Left lung (tissue), 4 donors: ENCODE measurements at regions not wholly inside any gene's neighbourhood (a gene's known extent, or its start where the extent isn't known, plus 50 kb on each side); places are given as distances from the start of the nearest gene placed in this dataset.

Source experiments
- ATAC-seq: fragments of 200-7000 bp; cut with Tn5 transposase; one replicate; pipeline ENCODE4 v1.9.1; 2020; ENCODE audit warnings: moderate library complexity
- DNase-seq, 4 donors: peaks; one replicate each; pipeline ENCODE4 v3.0.0-alpha.2; 2013 to 2020
- H3K27ac ChIP-seq, 2 donors: fragments of 200-600 bp; sonication (generic) in 1 of 2; one replicate each; pipeline versions ENCODE4 v1.5.0 to v1.8.0; 2020 to 2021
- H3K27me3 ChIP-seq, 2 donors: fragments of 200-600 bp; sonication (generic) in 1 of 2; one replicate each; pipeline versions ENCODE4 v1.5.0 to v1.8.0; 2020 to 2021
- H3K36me3 ChIP-seq, 2 donors: fragments of 200-600 bp; sonication (generic) in 1 of 2; one replicate each; pipeline versions ENCODE4 v1.5.0 to v1.8.0; 2020 to 2021
- H3K4me1 ChIP-seq, 2 donors: fragments of 200-600 bp; one replicate each; pipeline ENCODE4 v1.8.0; 2021
- H3K4me3 ChIP-seq, 2 donors: fragments of 200-600 bp; sonication (generic) in 1 of 2; one replicate each; pipeline versions ENCODE4 v1.5.0 to v1.8.0; 2020 to 2021; ENCODE audit warnings: mild to moderate bottlenecking in 1 of 2
- H3K9me3 ChIP-seq, 2 donors: fragments of 200-600 bp; sonication (generic) in 1 of 2; one replicate each; pipeline versions ENCODE4 v1.5.0 to v1.8.0; 2020 to 2021
- CTCF ChIP-seq, 2 donors: fragments of 200-600 bp; sonication (generic) in 1 of 2; IDR thresholded peaks; one replicate each; pipeline versions ENCODE4 v1.5.0 to v1.8.0; 2021; ENCODE audit warnings: antibody characterized with exemption in 2 of 2
- intact Hi-C, 2 donors: fragments of 100-400 bp; cut with DNase I; formaldehyde crosslinking; loops; one replicate each; pipeline versions ENCODE4 v1.11.2 to v1.14.2; 2022
- donor health status: DM: no; HTN: yes; CAD: no.
- donor health status: DM: no; HTN: no; CAD: no.

GRCh38 chr18:65423776-65424175 is 327.0 kb upstream of the CDH7 start:
- H3K36me3 ChIP-seq, result no peaks in the 10 kb centered on the region
- DNase-seq (no peak), ATAC-seq (no peak)
- H3K4me3 ChIP-seq, result no peak overlapping the region
- no peak for TF ChIP-seq CTCF (IDR thresholded peaks at IDR 0.05)
- intact Hi-C loops, result no loop called here
- H3K27ac ChIP-seq, result no peak overlapping the region
- no peaks in the 10 kb centered on the region for H3K4me1 ChIP-seq
- H3K27me3 ChIP-seq, result no peaks in the 10 kb centered on the region
- H3K9me3 ChIP-seq, result peaks cover 0 to 7% of the 10 kb centered on the region in 2 donors

- ATAC-seq (peak; percentile 73), DNase-seq (peak in 1 of 4 donors; percentile 10)
- intact Hi-C loops, result no loop called here
- Histone ChIP-seq H3K4me3 (no peak overlapping the region), H3K36me3 (no peaks in the 10 kb centered on the region), H3K4me1 (no peaks in the 10 kb centered on the region), H3K27ac (no peak overlapping the region), H3K27me3 (no peaks in the 10 kb centered on the region), H3K9me3 (peaks cover 0 to 5% of the 10 kb centered on the region in 2 donors)
- TF ChIP-seq CTCF (IDR thresholded peaks at IDR 0.05), result no peak
Observed at GRCh38 chr18:65422544-65423136, 328.2 kb upstream of the CDH7 start.

- H3K9me3 ChIP-seq, result peaks cover 0 to 4% of the 10 kb centered on the region in 2 donors
- intact Hi-C loops, result no loop called here
- no peak overlapping the region for H3K4me3 ChIP-seq
- H3K36me3 ChIP-seq, result no peaks in the 10 kb centered on the region
- no peak for TF ChIP-seq CTCF (IDR thresholded peaks at IDR 0.05)
- H3K4me1 ChIP-seq, result no peaks in the 10 kb centered on the region
- H3K27me3 ChIP-seq, result no peaks in the 10 kb centered on the region
- no peak for DNase-seq
- no peak overlapping the region for H3K27ac ChIP-seq
- ATAC-seq, result no peak
Observed at GRCh38 chr18:65415098-65415497, 335.7 kb upstream of the CDH7 start.

GRCh38 chr18:65414501-65414900 is 336.3 kb upstream of the CDH7 start:
- H3K36me3 ChIP-seq, result no peaks in the 10 kb centered on the region
- intact Hi-C loops, result no loop called here
- DNase-seq (no peak), ATAC-seq (no peak)
- H3K27me3 ChIP-seq, result no peaks in the 10 kb centered on the region
- peaks cover 0 to 4% of the 10 kb centered on the region in 2 donors for H3K9me3 ChIP-seq
- H3K4me1 ChIP-seq, result no peaks in the 10 kb centered on the region
- H3K27ac ChIP-seq, result no peak overlapping the region
- no peak overlapping the region for H3K4me3 ChIP-seq
- TF ChIP-seq CTCF (IDR thresholded peaks at IDR 0.05), result no peak

- ATAC-seq, result no peak
- no peak overlapping the region for H3K27ac ChIP-seq
- TF ChIP-seq CTCF (IDR thresholded peaks at IDR 0.05), result no peak
- no peak for DNase-seq
- no peaks in the 10 kb centered on the region for H3K36me3 ChIP-seq
- H3K4me3 ChIP-seq, result no peak overlapping the region
- H3K27me3 ChIP-seq, result no peaks in the 10 kb centered on the region
- H3K4me1 ChIP-seq, result no peaks in the 10 kb centered on the region
- intact Hi-C loops, result no loop called here
- no peaks in the 10 kb centered on the region for H3K9me3 ChIP-seq
Observed at GRCh38 chr18:65411061-65411460, 339.8 kb upstream of the CDH7 start.
